ENCODE measurements at regions not wholly inside any gene's neighbourhood (a gene's known extent, or its start where the extent isn't known, plus 50 kb on each side); places are given as distances from the start of the nearest gene placed in this dataset.

- no peaks in the 10 kb centered on the region for H3K27me3 ChIP-seq (replicated peaks)
- no peak for TF ChIP-seq CTCF (IDR thresholded peaks at IDR 0.05; ENCODE audit: low read depth, low read length, missing control alignments)
- no peak overlapping the region for H3K27ac ChIP-seq
- H3K4me3 ChIP-seq (ENCODE audit: low read depth, low read length): no peak overlapping the region
- no peak for DNase-seq
- no peaks in the 10 kb centered on the region for H3K36me3 ChIP-seq (replicated peaks)
- in situ Hi-C loops (cut with HindIII; ENCODE audit: low pct_ligation_motif_present, low sequenced_read_pairs): no loop called here
Measured at GRCh38 chr7:156559001-156559400, 81.6 kb upstream of the RNF32 start.

- TF ChIP-seq CTCF (IDR thresholded peaks at IDR 0.05; ENCODE audit: low read depth, low read length, missing control alignments): no peak
- peak; percentile 29 for DNase-seq
- in situ Hi-C loops (cut with HindIII; ENCODE audit: low pct_ligation_motif_present, low sequenced_read_pairs): no loop called here
- Histone ChIP-seq H3K36me3 (replicated peaks) (no peaks in the 10 kb centered on the region), H3K4me3 (ENCODE audit: low read depth, low read length) (no peak overlapping the region), H3K27ac (no peak overlapping the region), H3K27me3 (replicated peaks) (no peaks in the 10 kb centered on the region)
Measured at GRCh38 chr7:156558198-156558597, 82.4 kb upstream of the RNF32 start.

- no peak overlapping the region for H3K4me3 ChIP-seq (ENCODE audit: low read depth, low read length)
- no peaks in the 10 kb centered on the region for H3K27me3 ChIP-seq (replicated peaks)
- H3K27ac ChIP-seq: no peak overlapping the region
- in situ Hi-C loops (cut with HindIII; ENCODE audit: low pct_ligation_motif_present, low sequenced_read_pairs): no loop called here
- H3K36me3 ChIP-seq (replicated peaks): no peaks in the 10 kb centered on the region
- DNase-seq: no peak
- no peak for TF ChIP-seq CTCF (IDR thresholded peaks at IDR 0.05; ENCODE audit: low read depth, low read length, missing control alignments)
Measured at GRCh38 chr7:156556083-156556482, 84.5 kb upstream of the RNF32 start.

GRCh38 chr7:156554488-156554887 lies 86.1 kb upstream of the RNF32 start:
- no peak for TF ChIP-seq CTCF (IDR thresholded peaks at IDR 0.05; ENCODE audit: low read depth, low read length, missing control alignments)
- no peak overlapping the region for H3K27ac ChIP-seq
- in situ Hi-C loops (cut with HindIII; ENCODE audit: low pct_ligation_motif_present, low sequenced_read_pairs): no loop called here
- H3K36me3 ChIP-seq (replicated peaks): no peaks in the 10 kb centered on the region
- no peak for DNase-seq
- H3K4me3 ChIP-seq (ENCODE audit: low read depth, low read length): no peak overlapping the region
- H3K27me3 ChIP-seq (replicated peaks): no peaks in the 10 kb centered on the region

- no peak for DNase-seq
- in situ Hi-C loops (cut with HindIII; ENCODE audit: low pct_ligation_motif_present, low sequenced_read_pairs): no loop called here
- TF ChIP-seq CTCF (IDR thresholded peaks at IDR 0.05; ENCODE audit: low read depth, low read length, missing control alignments): no peak
- Histone ChIP-seq H3K27ac (no peak overlapping the region), H3K36me3 (replicated peaks) (no peaks in the 10 kb centered on the region), H3K4me3 (ENCODE audit: low read depth, low read length) (no peak overlapping the region), H3K27me3 (replicated peaks) (no peaks in the 10 kb centered on the region)
Measured at GRCh38 chr7:156549636-156550035, 90.9 kb upstream of the RNF32 start.

- Histone ChIP-seq H3K27ac (no peak overlapping the region), H3K36me3 (replicated peaks) (no peaks in the 10 kb centered on the region), H3K4me3 (ENCODE audit: low read depth, low read length) (no peak overlapping the region), H3K27me3 (replicated peaks) (no peaks in the 10 kb centered on the region)
- in situ Hi-C loops (cut with HindIII; ENCODE audit: low pct_ligation_motif_present, low sequenced_read_pairs): no loop called here
- DNase-seq: no peak
- TF ChIP-seq CTCF (IDR thresholded peaks at IDR 0.05; ENCODE audit: low read depth, low read length, missing control alignments): no peak
Measured at GRCh38 chr7:156547884-156548561, 92.6 kb upstream of the RNF32 start.

Measured in brain microvascular endothelial cell (primary cell).